Endometrium (tissue), 2 donors: ENCODE measurements at regions not wholly inside any gene's neighbourhood (a gene's known extent, or its start where the extent isn't known, plus 50 kb on each side); places are given as distances from the start of the nearest gene placed in this dataset.
"Not testable (repeated sequence)": the region's sequence is repeated elsewhere in the genome, so short reads cannot be mapped to it uniquely, and the experiment has no call there.

Experiments used
- FAIRE-seq: peaks from 2 replicates; lab custom pipeline; 2012; peaks lifted over from hg19 to GRCh38; lab: Jason Lieb, UNC
- donor health status: control.
- donor health status: control.

GRCh38 chr3:116512281-116512680, 67.0 kb upstream of the LSAMP start:
- peak; percentile 69 for FAIRE-seq

GRCh38 chr3:116512931-116513330, 67.6 kb upstream of the LSAMP start:
- no peak for FAIRE-seq

GRCh38 chr3:116515973-116516372, 70.7 kb upstream of the LSAMP start:
- FAIRE-seq, result no peak

- FAIRE-seq, result no peak
These were observed 72.0 kb upstream of the LSAMP start for GRCh38 chr3:116517308-116517707.

- FAIRE-seq, result not testable (repeated sequence)
These were observed 73.8 kb upstream of the LSAMP start for GRCh38 chr3:116519101-116519500.

- not testable (repeated sequence) for FAIRE-seq
These were observed 74.5 kb upstream of the LSAMP start for GRCh38 chr3:116519823-116520222.

GRCh38 chr3:116524453-116525210, 79.3 kb upstream of the LSAMP start:
- FAIRE-seq, result no peak

GRCh38 chr3:116552246-116552645, 107.0 kb upstream of the LSAMP start:
- FAIRE-seq, result no peak

- FAIRE-seq, result no peak
These were observed 108.1 kb upstream of the LSAMP start for GRCh38 chr3:116553355-116553754.

- FAIRE-seq, result no peak
These were observed 116.2 kb upstream of the LSAMP start for GRCh38 chr3:116561529-116561928.

- FAIRE-seq, result no peak
These were observed 118.1 kb upstream of the LSAMP start for GRCh38 chr3:116563351-116563750.

GRCh38 chr3:116566478-116566960, 121.2 kb upstream of the LSAMP start:
- FAIRE-seq, result no peak

GRCh38 chr3:116569611-116570010, 124.3 kb upstream of the LSAMP start:
- FAIRE-seq, result no peak

GRCh38 chr3:116579840-116580239, 129.7 kb upstream of the TUSC7 start:
- no peak for FAIRE-seq

- no peak for FAIRE-seq
These were observed 123.2 kb upstream of the TUSC7 start for GRCh38 chr3:116586285-116586944.

GRCh38 chr3:116591236-116591635, 118.3 kb upstream of the TUSC7 start:
- no peak for FAIRE-seq

- FAIRE-seq, result no peak
These were observed 108.4 kb upstream of the TUSC7 start for GRCh38 chr3:116601206-116601605.

- no peak for FAIRE-seq
These were observed 102.4 kb upstream of the TUSC7 start for GRCh38 chr3:116607205-116607604.

GRCh38 chr3:116610124-116610523, 99.5 kb upstream of the TUSC7 start:
- FAIRE-seq, result no peak

GRCh38 chr3:116614795-116615362, 94.7 kb upstream of the TUSC7 start:
- FAIRE-seq, result no peak

- no peak for FAIRE-seq
These were observed 91.4 kb upstream of the TUSC7 start for GRCh38 chr3:116618138-116618537.

GRCh38 chr3:116618930-116619329, 90.6 kb upstream of the TUSC7 start:
- no peak for FAIRE-seq

GRCh38 chr3:116630494-116630893, 79.1 kb upstream of the TUSC7 start:
- FAIRE-seq, result no peak
